HCT116 (cell line): ENCODE measurements at regions not wholly inside any gene's neighbourhood (a gene's known extent, or its start where the extent isn't known, plus 50 kb on each side); places are given as distances from the start of the nearest gene placed in this dataset.

ENCODE experiments used
- ATAC-seq: fragments of 200-7000 bp; cut with Tn5 transposase; 2 replicates; pipeline ENCODE4 v1.9.1; 2020; ENCODE audit warnings: mild to moderate bottlenecking, moderate library complexity
- BruUV-seq: library from RNA; stranded (reverse); fragments of 400-500 nt; replicated peaks from 2 replicates; lab custom pipeline; 2021; lab: Mats Ljungman, UMichigan
- CTCF ChIA-PET: fragments of 300-600 bp; sonication (Branson Sonifier 250); formaldehyde crosslinking; loops from one replicate; lab custom pipeline; 2021; ENCODE audit warnings: antibody characterized with exemption; lab: Charles Lee
- POLR2A ChIA-PET: fragments of 300-600, 350-600 bp; sonication (Branson Sonifier 250); formaldehyde crosslinking; loops from one replicate; lab custom pipeline; 2021; ENCODE audit warnings: antibody characterized with exemption; lab: Charles Lee
- RAD21 ChIA-PET, 2 experiments: fragments of 300-600 bp; sonication (Branson Sonifier 250); formaldehyde crosslinking; loops; one replicate each; lab custom pipeline; 2023; ENCODE audit warnings: low total read pairs in 2 of 2; ENCODE audit not compliant: uncharacterized antibody in 2 of 2, unreplicated experiment in 2 of 2, low non-redundant PET in 1 of 2; lab: Charles Lee
- DNase-seq: peaks from one replicate; pipeline ENCODE4 v3.0.0-alpha.2; 2010; ENCODE audit warnings: low read depth, low spot score
- H2AFZ ChIP-seq: fragments of 200-600 bp; shearing (Covaris generic), sonication (generic); 2 replicates; pipeline ENCODE4 v1.6.1; 2017; ENCODE audit warnings: low read depth, mixed run types, mixed read lengths, antibody characterized with exemption, low read length; ENCODE audit not compliant: poor library complexity, severe bottlenecking
- H3K27ac ChIP-seq: 2 replicates; pipeline ENCODE4 v1.5.1; 2012; ENCODE audit warnings: low read depth, low read length
- H3K27me3 ChIP-seq: fragments of 200-600 bp; sonication (generic); 2 replicates; pipeline ENCODE4 v1.6.1; 2016; ENCODE audit warnings: mixed run types, low read length, mixed read lengths; ENCODE audit not compliant: insufficient read depth
- H3K36me3 ChIP-seq, 2 experiments: fragments of 200-500 bp in 1 of 2; fragments of 200-600 bp in 1 of 2; sonication (Bioruptor generic) in 1 of 2; sonication (generic) in 1 of 2; 2 replicates each; pipeline versions ENCODE4 v1.5.1 to v1.6.1; 2014 to 2016; ENCODE audit warnings: low read length in 2 of 2, inconsistent platforms in 1 of 2, mixed read lengths in 1 of 2, mixed run types in 1 of 2; ENCODE audit not compliant: insufficient read depth in 2 of 2, control insufficient read depth in 1 of 2
- H3K4me1 ChIP-seq, 2 experiments: fragments of 200-600 bp in 1 of 2; sonication (generic) in 1 of 2; 2 replicates each; pipeline versions ENCODE4 v1.5.1 to v1.6.1; 2012 to 2017; ENCODE audit warnings: low read length in 2 of 2, inconsistent platforms in 1 of 2, mild to moderate bottlenecking in 1 of 2, mixed read lengths in 1 of 2, mixed run types in 1 of 2, moderate library complexity in 1 of 2; ENCODE audit not compliant: insufficient read depth in 2 of 2, control insufficient read depth in 1 of 2
- H3K4me2 ChIP-seq: fragments of 200-600 bp; sonication (generic); 2 replicates; pipeline ENCODE4 v1.6.1; 2017; ENCODE audit warnings: mixed run types, low read length, mixed read lengths
- H3K4me3 ChIP-seq, 2 experiments: fragments of 200-600 bp in 1 of 2; sonication (generic) in 1 of 2; replicated peaks in 1 of 2; 2 replicates each; pipeline ENCODE4 v1.5.1; 2011 to 2016; ENCODE audit warnings: low read length in 2 of 2, control low read depth in 1 of 2, low read depth in 1 of 2, mild to moderate bottlenecking in 1 of 2, mixed read lengths in 1 of 2, mixed run types in 1 of 2
- H3K79me2 ChIP-seq: fragments of 200-600 bp; sonication (generic); 2 replicates; pipeline ENCODE4 v1.6.1; 2017; ENCODE audit warnings: mild to moderate bottlenecking, mixed run types, low read length, moderate library complexity, mixed read lengths; ENCODE audit not compliant: insufficient read depth
- H3K9ac ChIP-seq: fragments of 200-600 bp; sonication (generic); 2 replicates; pipeline ENCODE4 v1.6.1; 2016; ENCODE audit warnings: low read length, mixed read lengths
- H3K9me2 ChIP-seq: fragments of 200-600 bp; sonication (generic), shearing (Covaris generic); 2 replicates; pipeline ENCODE4 v1.6.1; 2017; ENCODE audit warnings: mixed run types, mild to moderate bottlenecking, moderate library complexity; ENCODE audit not compliant: insufficient read depth
- H3K9me3 ChIP-seq, 2 experiments: fragments of 200-500 bp in 1 of 2; fragments of 200-600 bp in 1 of 2; sonication (Bioruptor generic) in 1 of 2; sonication (generic) in 1 of 2; 2 replicates each; pipeline ENCODE4 v1.6.1; 2014 to 2017; ENCODE audit warnings: low read length in 2 of 2, mixed read lengths in 2 of 2, inconsistent platforms in 1 of 2, low read depth in 1 of 2, mild to moderate bottlenecking in 1 of 2, mixed run types in 1 of 2, moderate library complexity in 1 of 2; ENCODE audit not compliant: control insufficient read depth in 1 of 2, insufficient read depth in 1 of 2
- H4K20me1 ChIP-seq: fragments of 200-600 bp; sonication (generic), shearing (Covaris generic); 2 replicates; pipeline ENCODE4 v1.6.1; 2017; ENCODE audit warnings: mixed run types, mild to moderate bottlenecking, moderate library complexity; ENCODE audit not compliant: insufficient read depth
- CEBPB ChIP-seq: IDR thresholded peaks from 2 replicates; pipeline ENCODE4 v1.6.1; 2012; ENCODE audit warnings: low read depth
- CTCF ChIP-seq, 3 experiments: fragments of 200-600 bp in 1 of 3; sonication (generic) in 1 of 3; IDR thresholded peaks in 2 of 3; conservative IDR thresholded peaks in 1 of 3; 2 replicates each; pipeline ENCODE4 v1.5.1; 2012 to 2017; ENCODE audit warnings: low read depth in 2 of 3, low read length in 2 of 3, antibody characterized with exemption in 1 of 3, borderline replicate concordance in 1 of 3, control low read depth in 1 of 3, mild to moderate bottlenecking in 1 of 3, mixed read lengths in 1 of 3, mixed run types in 1 of 3, moderate library complexity in 1 of 3; ENCODE audit not compliant: insufficient read depth in 1 of 3
- ELF1 ChIP-seq: IDR thresholded peaks from 2 replicates; pipeline ENCODE4 v1.6.1; 2012; ENCODE audit warnings: low read depth, borderline replicate concordance
- EZH2phosphoT487 ChIP-seq: fragments of 200-600 bp; IDR thresholded peaks from 2 replicates; pipeline ENCODE4 v1.6.1; 2018; ENCODE audit warnings: antibody characterized with exemption, borderline replicate concordance
- FOSL1 ChIP-seq: IDR thresholded peaks from 2 replicates; pipeline ENCODE4 v1.6.1; 2012; ENCODE audit warnings: low read depth
- POLR2AphosphoS5 ChIP-seq: IDR thresholded peaks from 2 replicates; pipeline ENCODE4 v1.6.1; 2011; ENCODE audit warnings: mild to moderate bottlenecking, low read depth, low read length, moderate library complexity
- RAD21 ChIP-seq: IDR thresholded peaks from 2 replicates; pipeline ENCODE4 v1.6.1; 2012; ENCODE audit warnings: low read depth, mild to moderate bottlenecking
- SRF ChIP-seq: IDR thresholded peaks from 2 replicates; pipeline ENCODE4 v1.6.1; 2012; ENCODE audit warnings: low read depth
- ZBTB33 ChIP-seq: IDR thresholded peaks from 2 replicates; pipeline ENCODE4 v1.6.1; 2011; ENCODE audit warnings: mild to moderate bottlenecking, low read length, moderate library complexity; ENCODE audit not compliant: insufficient replicate concordance; ENCODE audit errors: extremely low read depth
- ZFX ChIP-seq: fragments of 450-650 bp; IDR thresholded peaks from 2 replicates; pipeline ENCODE4 v1.6.1; 2017
- ZNF274 ChIP-seq: fragments of 200-500 bp; sonication (Bioruptor generic); IDR thresholded peaks from 2 replicates; pipeline ENCODE4 v1.6.1; 2014; ENCODE audit warnings: mild to moderate bottlenecking, low read depth, low read length, inconsistent platforms
- intact Hi-C: fragments of 100-400 bp; cut with micrococcal nuclease; formaldehyde crosslinking; loops from 2 replicates; pipeline ENCODE4 v1.10.0; 2022

GRCh38 chr5:44565360-44565759, 176.1 kb upstream of the FGF10 start:
- intact Hi-C loops = no loop called here
- POLR2A ChIA-PET = no interaction called here
- no peaks in the 10 kb centered on the region for H4K20me1 ChIP-seq
- no peak overlapping the region for H3K27ac ChIP-seq
- BruUV-seq = no TSS peak
- H3K27me3 ChIP-seq = no peaks in the 10 kb centered on the region
- H3K4me2 ChIP-seq = no peak overlapping the region
- H3K9me3 ChIP-seq = no peaks in the 10 kb centered on the region
- no peaks in the 10 kb centered on the region for H3K79me2 ChIP-seq
- RAD21 ChIA-PET = no interaction called here
- H3K4me3 ChIP-seq = no peak overlapping the region
- CTCF ChIA-PET = no interaction called here
- H3K36me3 ChIP-seq = no peaks in the 10 kb centered on the region
- no peak overlapping the region for H2AFZ ChIP-seq
- no peak for TF ChIP-seq ZBTB33
- no peak for TF ChIP-seq SRF
- no peak for TF ChIP-seq ZNF274
- ATAC-seq (no peak), DNase-seq (no peak)
- no peaks in the 10 kb centered on the region for H3K9me2 ChIP-seq
- H3K4me1 ChIP-seq = no peaks in the 10 kb centered on the region
- H3K9ac ChIP-seq = no peak overlapping the region

- ChIA-PET RAD21 (no interaction called here), POLR2A (no interaction called here), CTCF (interaction anchor here (1.0 kb wide), 1 partner anchor 9 kb away, joined by 3 read pairs; no protein-coding TSS in a partner anchor)
- BruUV-seq = no TSS peak
- Histone ChIP-seq H4K20me1 (no peaks in the 10 kb centered on the region), H3K4me2 (no peak overlapping the region), H3K4me1 (no peaks in the 10 kb centered on the region), H3K36me3 (no peaks in the 10 kb centered on the region), H3K9me2 (no peaks in the 10 kb centered on the region; the same call in 1 of the 2 replicates), H3K9me3 (no peaks in the 10 kb centered on the region), H3K4me3 (no peak overlapping the region), H2AFZ (no peak overlapping the region), H3K27me3 (no peaks in the 10 kb centered on the region), H3K9ac (no peak overlapping the region), H3K79me2 (no peaks in the 10 kb centered on the region), H3K27ac (no peak overlapping the region)
- intact Hi-C loops = no loop called here
- TF ChIP-seq ZBTB33 (no peak), CEBPB (no peak), ELF1 (no peak), POLR2AphosphoS5 (no peak), ZFX (no peak), RAD21 (no peak), FOSL1 (no peak), EZH2phosphoT487 (no peak), CTCF (IDR thresholded peaks at IDR 0.05 in 2 of 3, conservative IDR thresholded peaks at IDR 0.05 in 1 of 3; ENCODE audit: borderline replicate concordance in 1 of 3, insufficient read depth in 1 of 3, low read depth in 2 of 3, low read length in 2 of 3) (no peak)
- ATAC-seq (no peak), DNase-seq (no peak)
Observed at GRCh38 chr5:44546286-44546685, 157.1 kb upstream of the FGF10 start.
